Activated CD4-positive, alpha-beta T cell treated with anti-CD3 and anti-CD28 coated beads, Interleukin-10, Interleukin-2, amounts not matched to agents 100 ng/mL and 50 ng/mL, durations not matched to agents 16 hours and 8 hours (primary cell): ENCODE measurements at regions not wholly inside any gene's neighbourhood (a gene's known extent, or its start where the extent isn't known, plus 50 kb on each side); places are given as distances from the start of the nearest gene placed in this dataset.
"Not testable (repeated sequence)": the region's sequence is repeated elsewhere in the genome, so short reads cannot be mapped to it uniquely, and the experiment has no call there.

Source experiments
- DNase-seq: peaks from one replicate; pipeline ENCODE4 v3.0.0-alpha.2; 2020

DNA sequence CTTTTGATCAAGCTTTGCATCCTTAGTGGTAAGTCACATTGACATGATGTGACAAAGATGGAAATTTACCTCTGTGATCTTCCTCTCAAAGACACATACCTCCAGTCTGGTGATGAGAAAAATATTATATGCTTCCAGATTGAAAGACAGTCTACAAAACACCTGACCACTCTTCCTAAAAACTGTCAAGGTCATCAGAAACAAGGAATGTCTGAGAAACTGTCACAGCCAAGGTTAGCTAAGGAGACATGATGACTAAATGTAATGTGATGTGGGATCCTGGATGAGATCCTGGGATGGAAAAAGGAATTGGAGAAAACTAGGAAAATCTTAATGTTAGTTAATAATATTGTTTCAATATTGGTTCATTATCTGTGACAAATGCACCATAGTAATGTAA, 226.6 kb upstream of the ST6GAL2 start:
- DNase-seq = no peak

DNA sequence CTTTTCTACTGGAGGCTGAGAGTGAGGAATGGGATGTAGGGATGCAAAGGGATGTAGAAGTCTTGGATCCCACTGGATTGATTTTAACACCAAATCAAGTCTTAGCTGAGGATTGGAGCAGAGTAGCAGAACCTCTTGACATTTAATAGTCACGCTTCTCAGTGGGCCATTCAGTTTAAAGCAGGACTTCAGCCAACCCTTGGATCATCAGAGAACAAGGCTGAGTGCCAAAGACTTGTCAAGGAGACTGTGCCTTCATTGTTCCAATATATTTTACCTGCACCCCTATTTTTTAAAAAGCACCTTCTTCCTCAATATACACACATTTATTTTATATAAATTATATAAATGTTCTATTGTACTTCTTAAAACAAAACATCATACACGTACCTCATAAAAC, 242.4 kb upstream of the ST6GAL2 start:
- DNase-seq = no peak

DNA sequence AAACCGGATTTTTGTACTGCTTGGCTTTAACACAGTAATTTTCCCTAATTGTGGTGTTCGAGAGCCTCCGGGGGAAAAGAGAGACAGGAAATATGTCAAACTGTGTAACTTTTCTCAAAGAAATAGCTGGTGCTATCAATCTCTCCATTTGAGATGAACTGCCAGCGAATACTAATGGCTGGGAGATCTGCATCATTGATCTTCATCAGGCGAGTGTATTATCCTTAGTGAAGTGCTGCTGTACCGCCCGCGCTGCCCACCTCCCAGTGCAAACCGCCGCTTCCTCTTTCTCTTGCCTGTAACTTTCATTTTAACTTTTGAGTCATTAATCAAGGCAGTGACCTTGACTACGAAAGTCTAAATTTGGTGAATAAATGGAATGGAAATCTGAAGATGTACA, 246.1 kb upstream of the ST6GAL2 start:
- DNase-seq = no peak

DNA sequence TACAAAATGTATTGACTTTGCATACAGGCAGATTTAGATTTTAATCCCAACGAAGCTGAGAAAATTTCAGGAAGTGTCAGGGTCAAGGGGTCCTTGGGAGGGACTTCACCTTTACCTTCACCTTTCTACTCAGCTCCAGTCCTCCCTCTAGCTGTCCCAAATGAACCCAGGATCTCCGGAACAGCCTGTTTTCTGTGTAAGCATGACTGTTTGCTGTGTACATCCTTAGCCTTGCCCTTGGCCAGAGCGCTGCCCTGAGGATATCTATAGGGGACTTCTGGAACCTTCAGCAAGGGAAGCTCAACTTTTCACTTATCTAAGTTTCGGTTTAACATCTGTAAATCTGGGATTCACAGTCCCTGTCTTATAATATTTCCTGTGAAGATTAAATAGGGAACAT, 246.8 kb upstream of the ST6GAL2 start:
- no peak for DNase-seq

DNA sequence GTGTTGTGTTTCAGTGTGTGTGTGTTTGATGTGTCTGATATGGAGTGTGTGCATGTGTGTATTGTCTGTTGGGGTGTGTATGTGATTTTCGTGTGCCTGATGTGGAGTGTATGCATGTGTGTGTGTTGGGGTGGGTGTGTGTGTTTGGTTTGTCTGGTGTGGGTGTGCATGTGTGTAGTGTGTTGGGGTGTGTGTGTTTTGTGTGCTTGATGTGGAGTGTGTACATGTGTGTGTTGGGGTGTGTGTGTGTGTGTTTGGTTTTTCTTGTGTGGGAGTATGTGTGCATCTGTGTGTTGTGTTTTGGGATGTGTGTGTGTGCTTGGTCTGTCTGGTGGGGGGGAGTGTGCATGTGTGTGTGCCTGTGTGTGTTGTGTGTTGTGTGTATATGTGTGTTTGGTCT, 247.4 kb upstream of the ST6GAL2 start:
- no peak for DNase-seq

DNA sequence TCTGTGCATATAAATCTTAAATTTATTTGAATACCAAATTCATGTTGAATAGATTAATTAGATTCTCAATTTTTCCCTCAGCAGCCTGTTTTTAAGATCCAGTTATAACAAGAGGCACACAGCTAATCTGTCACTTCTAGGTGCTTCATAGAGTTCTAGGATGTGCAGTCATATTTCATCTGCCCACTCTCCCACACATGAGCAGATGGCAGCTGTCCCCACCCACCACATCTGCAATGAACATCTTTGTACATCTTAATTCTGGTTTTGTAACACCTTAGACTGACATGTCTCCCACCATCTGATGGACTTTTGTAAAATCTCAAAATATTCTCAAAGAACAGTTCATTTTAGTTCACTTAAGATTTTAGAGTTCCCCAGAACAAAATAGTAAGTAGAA, 250.8 kb upstream of the ST6GAL2 start:
- no peak for DNase-seq

DNA sequence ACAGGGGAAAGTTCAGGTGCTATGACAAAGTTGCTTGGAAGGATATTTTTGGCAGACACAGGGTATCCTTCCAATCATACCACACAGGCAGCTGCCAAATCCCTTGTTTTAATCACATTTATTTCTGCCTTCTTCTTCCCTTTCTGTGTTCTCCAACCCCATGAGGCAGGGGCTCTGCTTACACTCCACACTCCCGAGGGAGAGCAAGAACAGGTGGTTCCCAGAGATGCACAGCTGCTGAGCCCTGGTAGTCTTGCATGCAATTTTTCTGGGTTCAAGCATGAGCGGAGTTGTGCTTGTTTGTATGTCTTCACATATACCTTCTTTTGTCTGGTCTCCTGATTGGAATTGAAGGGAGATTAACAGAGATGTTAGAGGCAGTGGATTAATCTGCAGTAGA, 251.7 kb upstream of the ST6GAL2 start:
- DNase-seq = no peak

DNA sequence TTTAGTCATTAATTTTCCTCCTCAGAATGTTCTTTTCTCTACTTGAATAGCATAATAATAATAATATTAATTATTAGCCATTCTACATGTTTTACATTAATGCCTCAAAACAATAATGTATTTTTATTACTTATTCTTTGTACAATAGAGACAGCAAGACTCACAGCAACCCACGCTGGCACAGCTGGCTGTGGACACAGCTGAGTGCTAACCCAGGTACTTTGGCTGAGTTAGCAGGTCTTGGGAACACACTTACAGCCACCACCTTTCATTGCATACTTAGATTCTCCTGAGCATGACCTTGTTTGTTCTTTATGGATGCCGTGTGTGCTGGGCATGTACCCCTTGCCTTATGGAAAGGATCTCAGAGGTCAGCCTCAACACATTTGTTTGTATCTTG, 260.2 kb upstream of the ST6GAL2 start:
- DNase-seq = no peak

DNA sequence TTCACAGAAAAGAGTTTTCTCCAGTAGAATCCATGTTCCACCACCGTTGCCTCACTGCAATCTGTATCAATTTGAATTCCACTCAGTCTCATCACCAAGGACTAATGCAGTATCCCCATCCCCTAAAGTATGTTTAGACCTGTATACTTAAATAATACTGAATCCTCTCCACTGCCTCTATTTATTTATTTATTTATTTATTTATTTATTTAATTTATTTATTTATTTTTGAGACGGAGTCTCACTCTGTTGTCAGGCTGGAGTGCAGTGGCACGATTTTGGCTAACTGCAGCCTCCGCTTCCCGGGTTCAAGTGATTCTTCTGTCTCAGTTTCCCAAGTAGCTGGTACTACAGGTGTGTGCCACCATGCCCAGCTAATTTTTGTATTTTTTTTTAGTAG, 260.7 kb upstream of the ST6GAL2 start:
- not testable (repeated sequence) for DNase-seq

DNA sequence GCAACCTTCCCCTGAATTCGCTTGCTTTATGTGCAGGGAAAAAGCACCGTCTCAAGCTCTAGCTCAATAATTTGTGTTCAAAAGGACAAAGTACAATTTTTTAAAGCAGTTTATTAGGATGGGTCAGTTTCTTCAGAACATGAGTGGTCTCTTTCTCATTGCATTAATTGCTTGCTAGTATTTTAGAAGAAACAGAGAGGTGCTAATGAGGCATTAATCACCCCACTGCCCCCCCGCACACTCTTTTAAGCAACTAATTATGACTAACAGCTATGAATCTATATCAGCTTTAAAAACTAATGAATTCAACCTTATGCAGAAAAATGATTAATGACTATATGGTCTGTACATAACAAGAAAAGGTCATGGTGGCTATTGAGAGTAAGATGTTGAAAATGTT, 262.1 kb upstream of the ST6GAL2 start:
- DNase-seq = no peak

DNA sequence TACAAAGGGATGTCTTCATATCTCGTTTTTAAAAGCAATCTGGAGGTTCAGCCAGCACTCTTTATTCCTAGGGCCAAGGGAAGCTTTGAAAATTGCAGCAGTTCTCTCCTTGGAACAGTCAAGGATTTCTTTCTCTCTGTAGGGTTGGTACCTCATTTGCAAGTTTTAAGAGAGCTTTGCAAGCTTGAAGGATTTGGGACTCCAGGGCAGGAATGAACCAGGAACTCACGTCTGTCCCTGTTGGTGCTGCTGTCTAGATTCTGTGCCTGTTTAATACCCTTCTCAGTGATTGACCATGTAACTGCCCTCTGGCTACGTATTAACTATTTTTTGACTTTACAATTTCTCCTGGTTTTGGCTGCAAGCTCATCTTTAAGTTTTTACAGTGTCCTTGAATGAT, 262.5 kb upstream of the ST6GAL2 start:
- no peak for DNase-seq

DNA sequence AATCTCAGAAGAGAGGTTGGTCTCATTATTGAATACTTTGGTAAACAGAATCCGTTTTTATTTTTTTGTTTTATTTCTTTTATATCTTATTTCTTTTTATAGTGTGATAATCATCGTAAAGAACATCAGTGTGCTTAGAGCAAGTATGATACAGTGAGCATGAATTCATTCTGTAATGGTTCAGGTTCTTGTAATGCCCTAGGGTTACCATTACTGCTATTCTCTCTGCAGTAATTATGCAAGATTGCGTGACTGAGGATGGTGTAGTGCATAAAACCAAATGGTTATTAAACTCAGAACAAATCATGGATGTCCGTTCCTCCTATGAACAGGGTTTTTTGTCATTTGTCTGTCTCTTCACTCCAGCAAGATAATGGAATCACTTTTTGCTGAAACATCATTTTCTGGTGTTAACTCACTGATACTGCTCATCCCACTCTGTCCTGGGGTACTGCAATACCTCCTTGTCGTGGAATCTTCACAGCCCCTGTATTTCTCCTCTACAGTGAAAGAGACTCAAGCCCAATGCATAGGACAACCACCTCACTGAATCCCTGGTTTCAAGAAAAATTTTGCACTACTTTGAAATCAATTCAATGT, 274.8 kb upstream of the ST6GAL2 start:
- DNase-seq = no peak

DNA sequence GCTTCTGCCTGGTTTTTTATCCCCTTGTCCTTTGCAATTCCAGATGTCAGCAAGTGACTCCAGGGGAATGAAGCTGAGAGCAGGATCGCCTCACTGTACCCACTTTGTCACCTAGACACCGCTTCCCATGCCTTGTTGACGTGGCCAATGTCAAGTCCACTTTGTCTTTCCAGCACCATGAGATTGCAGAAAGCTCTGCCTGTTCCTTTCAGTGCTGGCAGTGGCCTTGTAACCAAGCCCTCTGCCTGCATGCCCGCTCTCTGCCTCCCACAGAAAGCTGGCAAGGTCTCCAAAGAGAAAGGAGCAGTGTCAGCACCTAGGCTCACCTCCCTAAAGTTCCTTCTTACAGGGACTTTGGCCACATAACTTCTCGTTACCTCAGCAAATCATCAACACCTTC, 282.2 kb upstream of the ST6GAL2 start:
- DNase-seq = no peak

DNA sequence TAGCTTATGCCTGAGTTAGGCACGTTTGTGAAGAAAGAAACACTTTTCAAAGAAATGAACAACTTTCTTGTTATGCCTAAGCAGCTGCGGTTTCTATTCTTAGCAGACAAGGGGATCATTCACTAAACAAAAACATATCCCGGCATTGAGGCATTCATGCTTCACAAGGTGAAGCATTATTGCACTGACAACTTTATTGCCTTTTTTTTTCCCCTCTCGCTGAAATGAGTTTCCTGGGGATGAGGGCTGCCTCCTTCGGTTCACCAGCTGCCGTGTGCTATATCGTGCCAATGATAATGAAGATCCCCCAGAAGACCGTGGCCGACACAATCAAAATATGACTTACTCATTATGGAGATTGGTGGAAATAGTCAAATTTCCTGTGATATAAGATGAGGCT, 288.2 kb upstream of the ST6GAL2 start:
- DNase-seq = no peak

DNA sequence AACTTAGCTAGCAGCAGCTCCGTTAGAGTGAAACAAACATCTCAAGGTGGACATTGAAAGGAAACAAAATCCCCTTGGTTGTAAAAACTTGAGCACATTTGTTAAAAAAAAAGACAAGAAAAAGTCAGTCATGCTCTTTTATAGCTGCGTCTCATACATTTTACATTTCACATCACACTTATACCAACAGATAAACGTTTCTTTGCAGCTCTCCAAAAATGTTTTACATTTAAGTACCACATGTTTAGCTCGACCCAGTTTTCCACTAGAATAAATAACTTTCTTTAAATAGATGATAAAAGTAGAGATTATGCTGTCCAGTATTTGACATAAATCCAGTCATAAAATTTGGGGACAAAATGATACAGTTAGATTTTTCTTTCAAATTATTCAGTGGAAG, 297.0 kb upstream of the ST6GAL2 start:
- no peak for DNase-seq

DNA sequence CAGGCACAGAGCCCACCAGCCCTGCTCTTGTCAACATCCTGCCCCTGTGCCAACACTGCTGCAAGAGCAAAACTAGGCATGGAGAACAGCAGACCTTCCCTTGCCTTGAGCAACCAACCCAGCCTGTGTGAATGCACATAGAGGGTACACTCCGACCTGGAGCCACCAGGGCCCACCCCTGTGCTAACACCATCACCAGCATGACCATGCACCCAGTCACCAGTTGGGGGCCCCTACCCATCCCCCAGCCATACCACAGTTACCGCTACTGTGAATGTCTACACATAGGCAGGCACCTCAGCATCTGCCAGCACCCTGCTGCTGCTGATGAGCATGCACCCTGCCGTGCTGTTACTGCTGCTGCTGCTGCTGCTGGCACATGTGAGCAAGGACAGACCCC, 301.9 kb upstream of the ST6GAL2 start:
- DNase-seq = no peak

DNA sequence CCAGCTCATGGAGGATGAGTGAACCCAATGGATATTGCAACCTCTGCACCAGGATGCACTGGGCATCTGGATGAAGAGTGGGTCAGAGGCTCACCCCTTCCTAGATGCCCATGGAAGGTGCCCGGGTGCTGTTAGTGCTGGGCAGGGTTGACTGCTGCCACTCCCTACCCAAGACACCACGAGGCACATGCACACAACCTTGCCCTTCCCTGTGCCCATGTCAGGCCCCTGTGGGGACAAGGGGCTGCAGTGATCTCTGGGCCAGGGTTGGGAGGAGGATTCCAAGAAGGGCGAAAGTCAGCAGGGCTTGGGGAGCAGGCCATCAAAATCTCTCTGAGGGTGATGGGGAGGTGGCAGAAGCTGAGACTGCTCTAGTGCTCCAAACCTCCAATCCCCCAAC, 309.7 kb upstream of the ST6GAL2 start:
- no peak for DNase-seq

DNA sequence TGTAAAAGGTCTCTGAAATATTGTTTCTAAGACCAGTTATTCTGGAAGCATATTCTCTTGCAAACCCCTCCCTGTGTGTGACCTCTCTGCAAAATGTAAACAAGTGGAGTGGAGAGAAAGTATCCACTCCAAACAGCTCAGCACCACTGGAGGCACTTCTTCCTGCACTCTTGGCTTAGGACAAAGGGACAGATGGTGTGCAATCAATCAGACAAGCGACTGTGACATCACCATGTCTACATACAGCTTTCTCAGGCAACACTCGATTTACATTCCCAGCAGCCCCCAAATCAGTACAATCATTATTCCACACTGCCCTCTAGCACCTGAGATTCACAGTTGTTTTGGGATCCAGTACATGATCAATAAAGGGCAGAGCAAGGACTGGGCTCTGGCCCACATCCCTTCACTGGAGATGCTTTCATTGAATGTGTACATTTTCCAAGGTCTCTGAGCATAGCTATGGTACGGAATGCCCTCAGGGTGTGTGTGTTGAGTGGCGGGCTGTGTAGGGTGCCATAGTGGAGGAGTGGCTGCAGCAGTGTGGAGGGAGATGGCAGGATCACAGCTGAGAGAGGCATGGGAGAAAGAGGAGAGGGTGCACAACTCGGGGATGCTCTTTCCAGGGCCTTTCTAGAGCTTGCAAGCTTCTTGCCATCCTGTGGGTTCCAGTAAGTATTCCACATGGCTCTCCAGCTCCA, 311.8 kb upstream of the ST6GAL2 start:
- DNase-seq = no peak

DNA sequence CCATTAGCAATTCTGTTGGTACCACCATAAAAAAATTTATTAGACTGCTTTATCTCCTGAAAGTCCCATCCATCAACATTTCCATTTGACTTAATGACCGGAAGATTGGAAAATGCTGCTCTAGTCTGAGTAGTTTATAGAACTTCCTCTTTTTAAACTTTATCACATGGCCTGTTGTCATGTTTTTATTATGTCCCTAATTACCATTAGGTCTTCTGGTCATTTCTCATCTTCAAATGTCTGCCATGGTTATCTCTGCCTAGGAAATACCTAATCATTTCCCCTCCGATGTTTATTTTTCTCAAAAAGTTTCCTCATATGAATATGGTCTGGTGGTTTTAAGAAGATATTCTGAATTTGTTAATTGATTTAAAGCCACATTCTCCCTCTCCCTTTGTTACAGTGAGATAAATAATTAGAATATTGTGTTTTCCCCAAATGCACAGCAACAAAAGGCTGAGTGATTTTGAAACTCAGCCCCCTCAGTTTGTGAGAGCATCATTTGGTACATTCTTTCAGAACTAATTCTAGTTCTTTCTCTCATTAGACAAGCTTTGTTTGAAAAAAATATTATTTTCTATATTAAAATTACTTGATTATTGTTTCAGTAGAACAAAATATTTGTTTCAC, 317.1 kb upstream of the ST6GAL2 start:
- no peak for DNase-seq

DNA sequence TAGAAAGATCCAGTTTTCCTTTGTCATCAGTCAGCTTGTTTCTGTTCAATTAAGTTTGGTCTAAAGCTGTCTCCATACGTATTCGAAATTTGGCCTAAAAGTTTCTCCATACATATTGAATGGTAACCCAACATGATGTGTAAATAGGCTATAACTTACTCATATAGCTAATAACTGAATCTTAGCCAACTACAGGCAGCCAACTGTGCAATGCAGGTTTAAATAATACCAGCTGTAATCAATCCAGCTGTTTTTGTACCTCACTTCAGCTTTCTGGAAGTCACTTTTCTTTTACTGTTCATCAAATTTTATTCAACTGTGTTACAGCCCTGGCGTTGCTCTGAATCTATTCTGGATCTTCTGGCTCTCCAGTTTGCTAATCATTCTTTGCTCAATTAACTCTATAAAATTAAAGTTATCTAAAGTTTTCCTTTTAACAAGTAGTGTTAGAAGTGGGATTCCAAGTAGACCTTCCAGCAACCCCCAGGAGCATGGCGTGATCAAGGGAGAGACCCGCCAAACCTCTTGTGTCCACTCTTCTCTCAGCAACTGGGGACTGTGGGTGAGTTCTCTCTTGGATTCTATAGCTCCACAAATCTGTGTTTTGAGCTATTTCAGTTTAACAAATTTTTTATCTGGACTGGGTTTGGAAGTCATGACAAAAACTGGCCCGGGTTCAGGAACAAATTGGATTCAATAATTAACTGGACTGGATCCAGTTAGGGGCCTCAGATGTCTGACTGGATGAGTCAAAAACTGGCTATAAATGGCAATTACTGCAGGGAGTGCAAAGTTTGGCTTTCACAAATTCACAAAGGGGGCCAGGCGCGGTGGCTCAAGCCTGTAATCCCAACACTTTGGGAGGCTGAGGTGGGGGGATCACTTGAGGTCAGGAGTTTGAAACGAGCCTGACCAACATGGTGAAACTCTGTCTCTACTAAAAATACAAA, 329.7 kb upstream of the ST6GAL2 start:
- no peak for DNase-seq

DNA sequence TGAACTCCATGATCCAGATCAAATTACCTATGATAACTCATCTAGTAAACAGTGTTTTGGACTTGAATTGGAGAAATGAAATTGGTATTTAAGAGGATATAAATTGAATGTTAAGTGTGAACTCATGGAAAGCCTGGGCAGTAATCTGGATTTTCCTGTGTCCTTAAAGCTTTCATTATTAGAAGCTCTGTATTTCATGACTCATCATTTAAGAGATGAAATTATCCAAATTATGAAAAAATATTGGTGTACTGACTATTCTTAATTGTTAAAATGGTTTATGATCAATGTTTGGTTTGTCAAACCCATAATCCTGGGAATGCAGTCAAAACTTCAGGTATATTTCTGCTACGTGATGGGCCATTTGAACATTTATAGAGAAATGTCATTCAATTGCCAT, 332.2 kb upstream of the ST6GAL2 start:
- DNase-seq = no peak

DNA sequence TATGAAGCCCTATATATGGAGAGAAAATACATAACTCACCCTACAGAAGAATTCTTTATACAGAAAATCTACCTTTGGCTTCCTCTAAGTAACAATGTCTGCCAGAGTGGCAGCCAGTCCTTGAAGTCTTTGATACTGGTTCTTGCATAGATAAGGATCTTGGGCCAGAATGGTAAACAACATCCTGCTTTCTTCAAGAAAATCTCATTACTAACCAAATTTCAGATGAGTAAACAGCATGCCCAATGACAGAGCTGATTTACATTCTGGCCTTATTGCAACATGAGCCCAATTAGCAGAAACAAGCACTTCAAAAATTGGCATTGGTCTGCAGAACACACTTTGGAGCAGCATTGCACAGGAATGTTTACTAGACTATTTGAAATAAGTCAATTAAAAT, 336.5 kb upstream of the ST6GAL2 start:
- DNase-seq = no peak

DNA sequence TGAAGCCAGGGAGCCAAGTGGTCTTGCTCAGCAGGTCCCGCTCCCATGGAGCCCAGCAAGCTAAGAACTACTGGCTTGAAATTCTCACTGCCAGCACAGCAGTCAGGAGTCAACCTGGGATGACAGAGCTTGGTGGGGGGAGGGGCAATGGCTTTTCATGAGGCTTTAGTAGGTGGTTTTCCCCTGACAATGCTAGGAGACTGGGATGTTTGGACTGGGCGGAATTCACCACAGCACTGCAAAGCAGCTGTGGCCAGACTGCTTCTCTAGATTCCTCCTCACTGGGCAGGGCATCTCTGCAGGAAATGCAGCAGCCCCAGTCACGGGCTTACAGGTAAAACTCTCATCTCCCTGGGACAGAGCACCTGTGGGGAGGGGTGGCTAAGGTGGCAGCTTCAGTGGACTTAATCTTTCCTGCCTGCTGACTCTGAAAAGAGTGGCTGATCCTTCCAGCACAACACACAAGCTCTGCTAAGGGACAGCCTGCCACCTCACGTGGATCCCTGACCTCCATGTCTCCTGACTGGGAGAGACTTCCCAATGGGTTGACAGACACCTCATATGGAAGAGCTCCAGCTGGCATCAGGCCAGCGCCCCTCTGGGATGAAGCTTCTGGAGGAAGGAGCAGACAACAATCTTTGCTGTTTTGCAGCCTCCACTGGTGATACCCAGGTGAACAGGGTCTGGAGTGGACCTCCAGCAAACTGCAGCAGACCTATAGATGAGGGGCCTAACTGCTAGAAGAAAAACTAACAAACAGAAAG, 349.7 kb upstream of the ST6GAL2 start:
- no peak for DNase-seq
